ENCODE measurements at regions not wholly inside any gene's neighbourhood (a gene's known extent, or its start where the extent isn't known, plus 50 kb on each side); places are given as distances from the start of the nearest gene placed in this dataset.

DNA sequence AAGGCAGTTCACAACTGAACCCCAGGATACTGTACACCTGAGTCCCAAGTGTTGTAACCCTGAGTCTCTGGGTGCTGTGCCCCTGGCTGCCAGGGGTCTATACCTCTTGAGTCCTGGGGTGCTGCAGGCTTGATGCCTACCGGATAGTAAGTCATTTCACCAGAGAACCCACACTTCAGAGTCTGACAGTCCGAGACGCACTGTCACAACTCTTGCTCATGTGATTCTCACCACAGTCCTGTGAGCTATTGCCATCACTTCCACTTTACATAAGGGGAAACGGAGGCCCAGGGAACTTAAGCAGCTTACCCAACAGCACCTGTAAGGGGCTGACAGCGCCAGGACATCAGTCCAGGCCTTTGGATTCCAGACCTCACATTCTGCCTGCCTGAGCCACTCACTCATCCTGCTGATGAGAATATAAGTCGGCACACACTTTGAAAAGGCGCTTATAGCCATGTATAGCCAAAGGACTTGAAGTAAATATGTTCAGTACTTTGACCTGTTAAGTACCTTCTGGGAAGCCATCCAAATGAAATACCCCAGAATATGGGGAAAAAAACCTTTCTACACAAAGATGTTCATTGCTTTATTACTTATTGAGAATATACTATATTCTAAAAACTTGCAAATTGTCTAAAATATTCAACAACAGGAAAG lies 180.7 kb upstream of the ID2 start:
- 52 to 77% methylated on average over 7 of the region's 7 CpGs for WGBS, 2 donors
- H3K27ac ChIP-seq = no peak overlapping the region
- TF ChIP-seq, protein P1, sequence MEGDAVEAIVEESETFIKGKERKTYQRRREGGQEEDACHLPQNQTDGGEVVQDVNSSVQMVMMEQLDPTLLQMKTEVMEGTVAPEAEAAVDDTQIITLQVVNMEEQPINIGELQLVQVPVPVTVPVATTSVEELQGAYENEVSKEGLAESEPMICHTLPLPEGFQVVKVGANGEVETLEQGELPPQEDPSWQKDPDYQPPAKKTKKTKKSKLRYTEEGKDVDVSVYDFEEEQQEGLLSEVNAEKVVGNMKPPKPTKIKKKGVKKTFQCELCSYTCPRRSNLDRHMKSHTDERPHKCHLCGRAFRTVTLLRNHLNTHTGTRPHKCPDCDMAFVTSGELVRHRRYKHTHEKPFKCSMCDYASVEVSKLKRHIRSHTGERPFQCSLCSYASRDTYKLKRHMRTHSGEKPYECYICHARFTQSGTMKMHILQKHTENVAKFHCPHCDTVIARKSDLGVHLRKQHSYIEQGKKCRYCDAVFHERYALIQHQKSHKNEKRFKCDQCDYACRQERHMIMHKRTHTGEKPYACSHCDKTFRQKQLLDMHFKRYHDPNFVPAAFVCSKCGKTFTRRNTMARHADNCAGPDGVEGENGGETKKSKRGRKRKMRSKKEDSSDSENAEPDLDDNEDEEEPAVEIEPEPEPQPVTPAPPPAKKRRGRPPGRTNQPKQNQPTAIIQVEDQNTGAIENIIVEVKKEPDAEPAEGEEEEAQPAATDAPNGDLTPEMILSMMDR (IDR thresholded peaks at IDR 0.05) = no peak
- TF ChIP-seq EP300 (IDR thresholded peaks at IDR 0.05) (no peak), POLR2AphosphoS5 (IDR thresholded peaks at IDR 0.05) (no peak), POLR2A (IDR thresholded peaks at IDR 0.05) (no peak)

DNA sequence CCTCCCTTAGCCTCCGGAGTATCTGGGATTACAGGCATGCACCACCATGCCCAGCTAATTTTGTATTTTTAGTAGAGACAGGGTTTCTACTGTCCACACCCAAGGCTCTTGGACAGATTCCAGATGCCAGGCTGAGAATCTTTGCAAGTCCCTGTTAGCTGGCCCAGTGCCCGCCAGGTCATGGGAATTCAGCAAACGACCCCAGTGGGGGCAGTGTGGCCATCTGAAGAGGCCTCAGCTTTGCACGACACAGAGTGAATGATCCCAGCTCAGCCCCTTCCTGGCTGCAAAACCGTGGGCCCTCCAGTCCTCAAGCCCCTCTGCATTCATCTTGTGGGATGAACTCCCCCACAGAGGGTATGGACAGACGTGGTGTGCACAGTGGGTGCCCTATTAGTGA lies 179.5 kb upstream of the ID2 start:
- Histone ChIP-seq H3K27me3 (no peaks in the 10 kb centered on the region), H3K4me1 (no peaks in the 10 kb centered on the region), H3K36me3 (no peaks in the 10 kb centered on the region), H3K9me3 (no peaks in the 10 kb centered on the region), H3K27ac (no peak overlapping the region), H3K4me3 (no peak overlapping the region)
- TF ChIP-seq POLR2A (IDR thresholded peaks at IDR 0.05) (no peak), POLR2AphosphoS5 (IDR thresholded peaks at IDR 0.05) (no peak), EP300 (IDR thresholded peaks at IDR 0.05) (no peak)
- TF ChIP-seq, protein P1 (IDR thresholded peaks at IDR 0.05) = no peak
- DNase-seq = peak; percentile 56
- 54 to 75% methylated on average over 6 of the region's 6 CpGs for WGBS, 2 donors
- intact Hi-C loops (cut with DNase I) = no loop called here

More for the DNA sequence above, 180.7 kb upstream of the ID2 start:
- intact Hi-C loops (cut with DNase I) = no loop called here
- DNase-seq = peak; percentile 18
- H3K36me3 ChIP-seq = no peaks in the 10 kb centered on the region
- no peak overlapping the region for H3K4me3 ChIP-seq
- H3K9me3 ChIP-seq = no peaks in the 10 kb centered on the region
- H3K4me1 ChIP-seq = no peaks in the 10 kb centered on the region
- no peaks in the 10 kb centered on the region for H3K27me3 ChIP-seq

GRCh38 chr2:8505311-8505920 lies 176.4 kb upstream of the ID2 start:
- Histone ChIP-seq H3K27me3 (no peaks in the 10 kb centered on the region), H3K36me3 (no peaks in the 10 kb centered on the region), H3K4me1 (no peaks in the 10 kb centered on the region), H3K27ac (no peak overlapping the region), H3K4me3 (no peak overlapping the region), H3K9me3 (no peaks in the 10 kb centered on the region)
- TF ChIP-seq, protein P1 (IDR thresholded peaks at IDR 0.05) = no peak
- TF ChIP-seq POLR2AphosphoS5 (IDR thresholded peaks at IDR 0.05) (no peak), EP300 (IDR thresholded peaks at IDR 0.05) (no peak), POLR2A (IDR thresholded peaks at IDR 0.05) (no peak)
- DNase-seq = peak; percentile 20
- intact Hi-C loops (cut with DNase I) = no loop called here
- 90 to 91% methylated on average over 10 of the region's 10 CpGs for WGBS, 2 donors

DNA sequence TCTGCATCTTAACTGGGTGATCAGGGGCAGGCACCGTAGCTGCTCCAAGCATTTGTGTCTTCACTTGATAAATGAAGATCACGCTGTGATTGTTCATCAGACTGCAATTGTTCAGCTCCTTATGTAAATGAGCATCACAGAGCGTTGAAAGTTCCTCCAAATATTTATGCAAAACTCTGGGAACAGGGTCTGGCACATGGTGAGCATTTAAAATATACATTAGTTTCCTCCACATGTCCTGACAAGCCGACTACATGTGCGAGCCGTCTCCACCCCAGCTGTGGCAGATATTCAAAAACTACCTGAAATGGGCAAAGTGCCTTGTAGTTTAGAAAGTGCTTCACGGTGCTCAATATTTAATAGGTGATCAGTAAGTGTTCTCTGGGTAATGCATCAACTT lies 175.1 kb upstream of the ID2 start:
- Histone ChIP-seq H3K27me3 (no peaks in the 10 kb centered on the region), H3K4me3 (no peak overlapping the region), H3K4me1 (no peaks in the 10 kb centered on the region), H3K27ac (no peak overlapping the region), H3K36me3 (no peaks in the 10 kb centered on the region), H3K9me3 (no peaks in the 10 kb centered on the region)
- TF ChIP-seq EP300 (IDR thresholded peaks at IDR 0.05) (no peak), POLR2A (IDR thresholded peaks at IDR 0.05) (no peak), POLR2AphosphoS5 (IDR thresholded peaks at IDR 0.05) (no peak)
- TF ChIP-seq, protein P1 (IDR thresholded peaks at IDR 0.05) = no peak
- WGBS, 2 donors = 88% methylated on average over 7 of the region's 7 CpGs
- no peak for DNase-seq
- intact Hi-C loops (cut with DNase I) = no loop called here
